SK-N-SH (cell line): ENCODE measurements at regions not wholly inside any gene's neighbourhood (a gene's known extent, or its start where the extent isn't known, plus 50 kb on each side); places are given as distances from the start of the nearest gene placed in this dataset.

Experiments used
- CTCF ChIA-PET: fragments of 300-600, 350-600 bp; formaldehyde crosslinking; extraction: SDS; loops from one replicate; lab custom pipeline; 2021; lab: Yijun Ruan, JAX
- POLR2A ChIA-PET: fragments of 350-600 bp; sonication (Branson Sonifier 250); formaldehyde crosslinking; extraction: SDS; loops from one replicate; lab custom pipeline; 2020; ENCODE audit warnings: antibody characterized with exemption, inconsistent platforms; lab: Yijun Ruan, JAX
- DNase-seq: peaks from one replicate; pipeline ENCODE4 v3.0.0; 2012
- H2AFZ ChIP-seq: fragments of 200-600 bp; sonication (generic); 2 replicates; pipeline ENCODE4 v1.8.1; 2016; ENCODE audit warnings: antibody characterized with exemption, mild to moderate bottlenecking, low read depth
- H3F3A ChIP-seq: fragments of 200-600 bp; sonication (generic); replicated peaks from 2 replicates; pipeline ENCODE3; 2016; ENCODE audit warnings: antibody characterized with exemption, mild to moderate bottlenecking; ENCODE audit not compliant: insufficient read depth
- H3K27ac ChIP-seq, 2 experiments: fragments of 200-500 bp in 1 of 2; fragments of 200-600 bp in 1 of 2; sonication (Bioruptor generic) in 1 of 2; sonication (generic), shearing (Covaris generic) in 1 of 2; 2 replicates each; pipeline versions ENCODE4 v1.5.1 to v1.6.1; 2014 to 2016; ENCODE audit warnings: low read depth in 2 of 2, inconsistent platforms in 1 of 2, low read length in 1 of 2, mild to moderate bottlenecking in 1 of 2, mixed read lengths in 1 of 2
- H3K27me3 ChIP-seq: fragments of 200-600 bp; sonication (generic), shearing (Covaris generic); 2 replicates; pipeline ENCODE4 v1.6.1; 2016; ENCODE audit warnings: mixed run types; ENCODE audit not compliant: insufficient read depth
- H3K36me3 ChIP-seq, 2 experiments: fragments of 200-500 bp in 1 of 2; fragments of 200-600 bp in 1 of 2; sonication (Bioruptor generic) in 1 of 2; sonication (generic) in 1 of 2; replicated peaks in 1 of 2; 2 replicates each; pipeline versions ENCODE3 to v1.5.1; 2014 to 2016; ENCODE audit warnings: low read length in 1 of 2, mild to moderate bottlenecking in 1 of 2; ENCODE audit not compliant: insufficient read depth in 2 of 2, control insufficient read depth in 1 of 2
- H3K4me1 ChIP-seq, 2 experiments: fragments of 200-500 bp in 1 of 2; fragments of 200-600 bp in 1 of 2; sonication (Bioruptor generic) in 1 of 2; sonication (generic), shearing (Covaris generic) in 1 of 2; 2 replicates each; pipeline versions ENCODE4 v1.5.1 to v1.6.1; 2014 to 2016; ENCODE audit warnings: low read depth in 1 of 2, low read length in 1 of 2, mixed run types in 1 of 2; ENCODE audit not compliant: insufficient read depth in 2 of 2, control insufficient read depth in 1 of 2
- H3K4me2 ChIP-seq: fragments of 200-600 bp; sonication (generic), shearing (Covaris generic); 2 replicates; pipeline ENCODE4 v1.6.1; 2017; ENCODE audit warnings: mixed run types
- H3K4me3 ChIP-seq, 2 experiments: fragments of 200-500 bp in 1 of 2; fragments of 200-600 bp in 1 of 2; sonication (Bioruptor generic) in 1 of 2; sonication (generic), shearing (Covaris generic) in 1 of 2; 2 replicates each; pipeline versions ENCODE4 v1.5.1 to v1.8.1; 2014 to 2016; ENCODE audit warnings: low read depth in 2 of 2, inconsistent platforms in 1 of 2, low read length in 1 of 2, mild to moderate bottlenecking in 1 of 2, mixed read lengths in 1 of 2, moderate library complexity in 1 of 2
- H3K79me2 ChIP-seq: fragments of 200-600 bp; sonication (generic); 2 replicates; pipeline ENCODE4 v1.8.1; 2017; ENCODE audit warnings: mild to moderate bottlenecking; ENCODE audit not compliant: insufficient read depth
- H3K9ac ChIP-seq: fragments of 200-600 bp; sonication (generic); 2 replicates; pipeline ENCODE4 v1.6.1; 2017; ENCODE audit warnings: mixed run types
- H3K9me2 ChIP-seq: fragments of 200-600 bp; sonication (generic); 2 replicates; pipeline ENCODE4 v1.6.1; 2017; ENCODE audit warnings: mixed run types
- H3K9me3 ChIP-seq: fragments of 200-600 bp; sonication (generic); 2 replicates; pipeline ENCODE4 v1.6.1; 2017; ENCODE audit warnings: mixed run types, mild to moderate bottlenecking, moderate library complexity
- H4K20me1 ChIP-seq: fragments of 200-600 bp; sonication (generic); 2 replicates; pipeline ENCODE4 v1.6.1; 2017; ENCODE audit warnings: mild to moderate bottlenecking, mixed run types; ENCODE audit not compliant: insufficient read depth
- EP300 ChIP-seq, 2 experiments: IDR thresholded peaks; 2 replicates each; pipeline versions ENCODE4 v1.4.0 to v1.6.1; 2012; ENCODE audit warnings: borderline replicate concordance in 1 of 2, low read depth in 1 of 2, low read length in 1 of 2
- FOSL2 ChIP-seq: IDR thresholded peaks from 2 replicates; pipeline ENCODE4 v1.4.0; 2012; ENCODE audit warnings: low read depth, mild to moderate bottlenecking, moderate library complexity, borderline replicate concordance
- FOXJ3 ChIP-seq: sonication (generic); formaldehyde crosslinking; IDR thresholded peaks from 2 replicates; pipeline ENCODE4 v1.5.1; 2020; ENCODE audit warnings: mild to moderate bottlenecking, missing genetic modification reagents
- JUND ChIP-seq: IDR thresholded peaks from 2 replicates; pipeline ENCODE4 v1.4.0; 2012
- NFIC ChIP-seq: IDR thresholded peaks from 2 replicates; pipeline ENCODE4 v1.4.0; 2012; ENCODE audit warnings: borderline replicate concordance
- NRF1 ChIP-seq: IDR thresholded peaks from 2 replicates; pipeline ENCODE4 v1.6.1; 2012; ENCODE audit warnings: low read depth, mild to moderate bottlenecking, low read length
- PBX3 ChIP-seq: IDR thresholded peaks from 2 replicates; pipeline ENCODE4; 2012
- RFX5 ChIP-seq: IDR thresholded peaks from 2 replicates; pipeline ENCODE4 v1.6.1; 2012; ENCODE audit warnings: mild to moderate bottlenecking, improper control_type of control experiment, low read length
- WGBS: methylation state at CpG from one replicate; pipeline ENCODE4 v1.1.6; 2017; ENCODE audit warnings: low lambda C conversion rate; 5-methylcytosine and 5-hydroxymethylcytosine counted together
- TF ChIP-seq, protein P1 (sequence below): fragments of 150-350 bp; IDR thresholded peaks from 2 replicates; pipeline ENCODE4 v1.6.1; 2016; ENCODE audit warnings: mild to moderate bottlenecking, low read depth, low read length
- TF ChIP-seq, protein P2 (sequence below): fragments of 200-600 bp; sonication (generic); IDR thresholded peaks from 2 replicates; pipeline ENCODE4 v1.6.1; 2017; ENCODE audit warnings: antibody characterized with exemption, mild to moderate bottlenecking, moderate library complexity
- TF ChIP-seq, protein P3 (sequence below): IDR thresholded peaks from 2 replicates; pipeline ENCODE4 v1.4.0; 2012; ENCODE audit warnings: low read depth, borderline replicate concordance
- TF ChIP-seq, protein P4 (sequence below): IDR thresholded peaks from 2 replicates; pipeline ENCODE4 v1.4.0; 2012; ENCODE audit warnings: low read depth

- POLR2A ChIA-PET = no interaction called here
- Histone ChIP-seq H4K20me1 (no peaks in the 10 kb centered on the region), H3K4me2 (no peak overlapping the region), H3K4me3 (no peak overlapping the region), H3K4me1 (no peaks in the 10 kb centered on the region; a peak in 1 of 4 replicates), H3K79me2 (no peaks in the 10 kb centered on the region), H3K9me2 (no peaks in the 10 kb centered on the region), H3F3A (no peaks in the 10 kb centered on the region), H2AFZ (no peak overlapping the region), H3K36me3 (no peaks in the 10 kb centered on the region), H3K9me3 (no peaks in the 10 kb centered on the region), H3K9ac (no peak overlapping the region), H3K27me3 (no peaks in the 10 kb centered on the region), H3K27ac (no peak overlapping the region)
- DNase-seq = no peak
- CTCF ChIA-PET = no interaction called here
- 79% methylated on average over 3 of the region's 3 CpGs for WGBS
- TF ChIP-seq FOSL2 (no peak), RFX5 (no peak), FOXJ3 (CRISPR knock-in tag) (no peak)
Observed at GRCh38 chr6:130752267-130752666, 74.9 kb upstream of the SMLR1 start.

DNA sequence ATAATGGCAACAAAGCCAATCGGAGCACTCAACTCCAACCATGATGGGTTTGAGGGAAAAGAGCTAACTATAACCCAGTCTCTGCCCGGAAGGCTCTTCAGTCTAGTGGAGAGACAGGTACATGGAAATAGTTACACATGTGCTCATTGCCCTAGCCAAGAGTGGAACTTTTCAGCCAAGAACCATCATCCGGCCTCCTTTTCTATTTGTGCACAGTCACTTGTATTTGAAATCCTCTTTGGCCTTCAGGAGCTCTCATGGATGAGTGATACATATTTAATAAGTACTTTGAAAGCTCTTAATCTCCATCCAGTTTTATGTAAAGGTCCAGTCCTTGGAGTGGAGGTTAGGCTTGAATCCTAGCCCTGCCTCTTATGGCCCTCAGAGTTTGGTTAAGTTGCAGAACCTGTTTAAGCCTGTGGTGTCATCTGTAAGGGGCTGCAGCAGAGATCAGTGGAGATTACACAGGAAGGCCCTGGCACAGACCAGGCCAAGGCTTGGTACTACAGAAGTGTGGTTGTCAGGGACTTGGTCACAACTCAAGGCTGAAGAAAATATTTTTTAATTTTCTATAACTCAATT lies 72.3 kb upstream of the SMLR1 start:
- Histone ChIP-seq H3K9ac (no peak overlapping the region), H3K4me2 (no peak overlapping the region), H3K4me1 (no peaks in the 10 kb centered on the region; a peak in 1 of 4 replicates)
- TF ChIP-seq, protein P1, sequence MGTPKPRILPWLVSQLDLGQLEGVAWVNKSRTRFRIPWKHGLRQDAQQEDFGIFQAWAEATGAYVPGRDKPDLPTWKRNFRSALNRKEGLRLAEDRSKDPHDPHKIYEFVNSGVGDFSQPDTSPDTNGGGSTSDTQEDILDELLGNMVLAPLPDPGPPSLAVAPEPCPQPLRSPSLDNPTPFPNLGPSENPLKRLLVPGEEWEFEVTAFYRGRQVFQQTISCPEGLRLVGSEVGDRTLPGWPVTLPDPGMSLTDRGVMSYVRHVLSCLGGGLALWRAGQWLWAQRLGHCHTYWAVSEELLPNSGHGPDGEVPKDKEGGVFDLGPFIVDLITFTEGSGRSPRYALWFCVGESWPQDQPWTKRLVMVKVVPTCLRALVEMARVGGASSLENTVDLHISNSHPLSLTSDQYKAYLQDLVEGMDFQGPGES = no peak
- TF ChIP-seq PBX3 = no peak
- TF ChIP-seq FOSL2 = no peak
- no peak for TF ChIP-seq NRF1
- TF ChIP-seq EP300 (IDR thresholded peaks at IDR 0.05; ENCODE audit: borderline replicate concordance in 1 of 2, low read depth in 1 of 2, low read length in 1 of 2) = no peak
- TF ChIP-seq, protein P2, sequence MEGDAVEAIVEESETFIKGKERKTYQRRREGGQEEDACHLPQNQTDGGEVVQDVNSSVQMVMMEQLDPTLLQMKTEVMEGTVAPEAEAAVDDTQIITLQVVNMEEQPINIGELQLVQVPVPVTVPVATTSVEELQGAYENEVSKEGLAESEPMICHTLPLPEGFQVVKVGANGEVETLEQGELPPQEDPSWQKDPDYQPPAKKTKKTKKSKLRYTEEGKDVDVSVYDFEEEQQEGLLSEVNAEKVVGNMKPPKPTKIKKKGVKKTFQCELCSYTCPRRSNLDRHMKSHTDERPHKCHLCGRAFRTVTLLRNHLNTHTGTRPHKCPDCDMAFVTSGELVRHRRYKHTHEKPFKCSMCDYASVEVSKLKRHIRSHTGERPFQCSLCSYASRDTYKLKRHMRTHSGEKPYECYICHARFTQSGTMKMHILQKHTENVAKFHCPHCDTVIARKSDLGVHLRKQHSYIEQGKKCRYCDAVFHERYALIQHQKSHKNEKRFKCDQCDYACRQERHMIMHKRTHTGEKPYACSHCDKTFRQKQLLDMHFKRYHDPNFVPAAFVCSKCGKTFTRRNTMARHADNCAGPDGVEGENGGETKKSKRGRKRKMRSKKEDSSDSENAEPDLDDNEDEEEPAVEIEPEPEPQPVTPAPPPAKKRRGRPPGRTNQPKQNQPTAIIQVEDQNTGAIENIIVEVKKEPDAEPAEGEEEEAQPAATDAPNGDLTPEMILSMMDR = no peak
- TF ChIP-seq NFIC = no peak
- TF ChIP-seq, protein P3, sequence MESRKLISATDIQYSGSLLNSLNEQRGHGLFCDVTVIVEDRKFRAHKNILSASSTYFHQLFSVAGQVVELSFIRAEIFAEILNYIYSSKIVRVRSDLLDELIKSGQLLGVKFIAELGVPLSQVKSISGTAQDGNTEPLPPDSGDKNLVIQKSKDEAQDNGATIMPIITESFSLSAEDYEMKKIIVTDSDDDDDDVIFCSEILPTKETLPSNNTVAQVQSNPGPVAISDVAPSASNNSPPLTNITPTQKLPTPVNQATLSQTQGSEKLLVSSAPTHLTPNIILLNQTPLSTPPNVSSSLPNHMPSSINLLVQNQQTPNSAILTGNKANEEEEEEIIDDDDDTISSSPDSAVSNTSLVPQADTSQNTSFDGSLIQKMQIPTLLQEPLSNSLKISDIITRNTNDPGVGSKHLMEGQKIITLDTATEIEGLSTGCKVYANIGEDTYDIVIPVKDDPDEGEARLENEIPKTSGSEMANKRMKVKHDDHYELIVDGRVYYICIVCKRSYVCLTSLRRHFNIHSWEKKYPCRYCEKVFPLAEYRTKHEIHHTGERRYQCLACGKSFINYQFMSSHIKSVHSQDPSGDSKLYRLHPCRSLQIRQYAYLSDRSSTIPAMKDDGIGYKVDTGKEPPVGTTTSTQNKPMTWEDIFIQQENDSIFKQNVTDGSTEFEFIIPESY = no peak
- no peak for TF ChIP-seq JUND
- TF ChIP-seq, protein P4, sequence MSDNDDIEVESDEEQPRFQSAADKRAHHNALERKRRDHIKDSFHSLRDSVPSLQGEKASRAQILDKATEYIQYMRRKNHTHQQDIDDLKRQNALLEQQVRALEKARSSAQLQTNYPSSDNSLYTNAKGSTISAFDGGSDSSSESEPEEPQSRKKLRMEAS = no peak
- TF ChIP-seq, all 33 proteins: peak for 0
- Histone ChIP-seq H3K36me3 (no peaks in the 10 kb centered on the region), H3K27me3 (no peaks in the 10 kb centered on the region), H3K4me3 (no peak overlapping the region), H3K9me3 (no peaks in the 10 kb centered on the region), H3F3A (no peaks in the 10 kb centered on the region), H3K27ac (no peak overlapping the region), H2AFZ (no peak overlapping the region), H3K9me2 (no peaks in the 10 kb centered on the region), H4K20me1 (no peaks in the 10 kb centered on the region), H3K79me2 (no peaks in the 10 kb centered on the region)
- POLR2A ChIA-PET = no interaction called here
- WGBS = 76% methylated on average over 3 of the region's 3 CpGs
- no peak for DNase-seq
- CTCF ChIA-PET = no interaction called here
